ACC112 (cell line): ENCODE measurements at regions not wholly inside any gene's neighbourhood (a gene's known extent, or its start where the extent isn't known, plus 50 kb on each side); places are given as distances from the start of the nearest gene placed in this dataset.
"Not testable (repeated sequence)": the region's sequence is repeated elsewhere in the genome, so short reads cannot be mapped to it uniquely, and the experiment has no call there.

Experiments
- H2AFZ ChIP-seq: fragments of 200-600 bp; sonication (generic); one replicate; pipeline ENCODE4 v1.6.0; 2017; ENCODE audit warnings: antibody characterized with exemption, low read length; ENCODE audit not compliant: unreplicated experiment
- H3K27ac ChIP-seq: fragments of 200-600 bp; sonication (generic); 2 replicates; pipeline ENCODE4 v1.5.1; 2014; ENCODE audit warnings: low read depth, mild to moderate bottlenecking, antibody characterized with exemption, low read length, moderate library complexity
- H3K27me3 ChIP-seq: fragments of 200-600 bp; sonication (generic); 2 replicates; pipeline ENCODE4 v1.6.1; 2014; ENCODE audit warnings: mild to moderate bottlenecking, antibody characterized with exemption, low read length, moderate library complexity, mixed read lengths; ENCODE audit not compliant: insufficient read depth
- H3K36me3 ChIP-seq: fragments of 200-600 bp; sonication (generic); 2 replicates; pipeline ENCODE4 v1.6.1; 2016; ENCODE audit warnings: mild to moderate bottlenecking, antibody characterized with exemption, low read length, moderate library complexity, mixed read lengths; ENCODE audit not compliant: insufficient read depth
- H3K4me1 ChIP-seq: fragments of 200-600 bp; sonication (generic); one replicate; pipeline ENCODE4 v1.6.1; 2016; ENCODE audit warnings: low read length, mixed read lengths; ENCODE audit not compliant: insufficient read depth, unreplicated experiment, control insufficient read depth
- H3K4me3 ChIP-seq: fragments of 200-600 bp; sonication (generic); 2 replicates; pipeline ENCODE4 v1.5.1; 2014; ENCODE audit warnings: mild to moderate bottlenecking, low read depth, low read length
- H3K79me2 ChIP-seq: fragments of 200-600 bp; sonication (generic); one replicate; pipeline ENCODE4 v1.6.0; 2016; ENCODE audit warnings: low read length; ENCODE audit not compliant: control insufficient read depth, unreplicated experiment, insufficient read depth

DNA sequence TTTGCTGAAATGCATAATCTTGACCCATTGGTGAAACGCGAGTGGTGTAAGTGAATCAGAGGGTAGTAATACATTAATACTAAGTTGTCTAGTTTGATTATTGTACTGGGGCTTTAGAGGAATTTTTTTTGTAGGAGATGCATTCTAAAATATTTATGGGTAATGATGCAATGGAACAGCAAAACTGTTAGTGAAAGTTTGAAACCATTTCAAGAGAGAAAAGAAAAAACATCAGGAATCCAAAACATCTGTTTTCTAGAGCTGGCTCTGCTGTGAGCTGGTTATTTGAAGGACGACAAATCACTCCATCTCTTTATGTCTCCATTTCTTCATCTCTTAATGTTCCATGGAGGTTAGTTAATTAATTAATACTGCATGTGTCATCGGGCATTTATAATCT, 351.9 kb upstream of the FAT1 start:
- Histone ChIP-seq H3K36me3 (no peaks in the 10 kb centered on the region), H2AFZ (no peak overlapping the region), H3K4me3 (no peak overlapping the region), H3K79me2 (no peaks in the 10 kb centered on the region), H3K4me1 (no peaks in the 10 kb centered on the region), H3K27me3 (peaks cover 11% of the 10 kb centered on the region; the same call in 1 of the 2 replicates), H3K27ac (no peak overlapping the region)

DNA sequence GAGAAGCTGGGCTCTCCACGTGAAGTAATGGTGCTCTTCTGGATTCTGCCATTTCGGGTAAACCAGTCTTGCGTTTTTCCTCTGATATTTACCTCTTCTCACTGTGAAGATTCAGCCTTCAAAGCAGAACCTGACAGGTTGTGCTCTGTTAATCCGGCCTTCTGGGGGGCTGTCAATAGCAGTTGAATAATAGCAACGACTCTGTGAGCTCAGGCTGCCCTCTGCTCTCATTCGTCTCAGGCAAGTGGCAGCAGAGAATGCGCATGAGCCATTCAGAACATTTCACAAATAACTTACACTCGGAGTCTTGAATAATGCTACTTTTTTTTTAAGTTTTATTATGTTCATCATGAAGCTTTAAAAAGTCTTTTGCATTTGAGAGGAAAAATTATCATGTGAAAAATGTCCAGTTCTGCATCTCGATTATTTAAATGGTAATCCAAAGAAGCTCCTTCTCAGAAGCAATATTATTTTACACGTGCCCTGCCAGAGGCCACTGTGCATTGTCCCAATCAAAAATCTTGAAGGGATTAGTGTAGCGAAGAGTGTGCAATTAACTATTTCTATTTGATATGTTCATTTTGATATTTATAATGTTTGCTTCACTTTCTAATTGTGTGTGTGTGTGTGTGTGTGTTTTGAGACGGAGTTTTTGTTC, 354.2 kb upstream of the FAT1 start:
- no peaks in the 10 kb centered on the region for H3K36me3 ChIP-seq
- H3K79me2 ChIP-seq: no peaks in the 10 kb centered on the region
- no peak overlapping the region for H3K4me3 ChIP-seq
- H3K4me1 ChIP-seq: no peaks in the 10 kb centered on the region
- no peak overlapping the region for H3K27ac ChIP-seq
- H2AFZ ChIP-seq: no peak overlapping the region
- peaks cover 7% of the 10 kb centered on the region; the same call in 1 of the 2 replicates for H3K27me3 ChIP-seq

DNA sequence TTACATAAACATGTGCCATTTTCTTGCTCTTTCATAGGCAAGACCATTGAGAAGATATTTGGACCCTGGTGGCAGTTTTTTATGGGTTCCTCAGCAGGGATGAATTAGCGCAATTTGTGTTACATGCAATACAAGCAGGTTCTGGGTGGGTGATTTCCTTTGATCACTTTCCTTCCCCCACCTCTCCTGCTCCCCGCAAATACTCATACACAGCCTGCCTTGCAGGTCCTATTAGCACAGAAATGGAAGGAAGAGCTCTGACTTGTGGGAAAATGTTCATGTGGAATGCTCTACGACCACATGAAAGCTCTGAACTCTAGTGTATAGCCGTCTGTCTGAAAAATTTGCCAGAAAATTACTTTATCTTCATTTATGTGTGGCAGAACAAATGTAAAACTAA, 361.0 kb upstream of the FAT1 start:
- Histone ChIP-seq H3K27me3 (no peaks in the 10 kb centered on the region; the same call in none of the 2 replicates), H3K27ac (no peak overlapping the region), H3K79me2 (no peaks in the 10 kb centered on the region), H2AFZ (no peak overlapping the region), H3K4me3 (no peak overlapping the region), H3K36me3 (no peaks in the 10 kb centered on the region), H3K4me1 (no peaks in the 10 kb centered on the region)

DNA sequence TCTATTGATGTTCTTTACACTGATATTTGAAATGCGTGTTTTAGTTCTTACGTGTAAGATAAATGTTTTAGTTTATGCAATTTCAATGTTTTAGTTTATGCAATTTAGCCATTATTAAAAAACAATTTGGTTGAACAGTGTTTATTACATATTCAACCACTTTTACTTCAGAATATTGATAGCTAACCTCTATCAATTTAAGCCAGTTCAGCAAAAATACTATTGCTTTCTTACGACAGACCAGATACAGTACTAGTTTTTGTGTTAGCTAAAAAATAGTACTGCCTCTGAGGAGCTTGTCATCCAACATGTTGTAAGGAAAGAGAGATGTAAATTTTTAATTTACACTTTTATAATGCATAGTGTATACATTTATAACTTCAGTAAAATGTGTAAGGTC, 361.7 kb upstream of the FAT1 start:
- H3K4me1 ChIP-seq: no peaks in the 10 kb centered on the region
- H3K27me3 ChIP-seq: no peaks in the 10 kb centered on the region; the same call in none of the 2 replicates
- H3K36me3 ChIP-seq: no peaks in the 10 kb centered on the region
- H2AFZ ChIP-seq: no peak overlapping the region
- H3K4me3 ChIP-seq: no peak overlapping the region
- no peak overlapping the region for H3K27ac ChIP-seq
- no peaks in the 10 kb centered on the region for H3K79me2 ChIP-seq

DNA sequence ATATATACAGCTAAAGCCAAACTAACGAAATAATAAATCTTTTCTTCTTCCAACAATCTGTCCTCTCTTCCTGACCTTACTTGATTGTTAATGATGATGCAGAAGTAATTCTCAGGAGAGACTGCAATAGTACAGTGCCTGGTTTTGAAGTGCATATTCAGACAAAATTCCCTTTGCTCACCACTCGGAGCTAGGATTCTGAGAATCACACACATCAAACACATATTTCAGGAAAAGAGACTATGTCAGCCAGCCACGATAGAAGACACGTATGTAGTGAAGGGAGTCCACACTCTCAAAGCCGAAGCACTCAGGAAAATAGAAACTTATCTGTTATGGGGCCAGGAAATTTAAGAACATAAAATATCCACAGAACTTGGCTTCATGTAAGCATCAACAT, 362.5 kb upstream of the FAT1 start:
- no peak overlapping the region for H3K4me3 ChIP-seq
- H3K27ac ChIP-seq: no peak overlapping the region
- H3K27me3 ChIP-seq: no peaks in the 10 kb centered on the region; the same call in none of the 2 replicates
- H2AFZ ChIP-seq: no peak overlapping the region
- H3K79me2 ChIP-seq: no peaks in the 10 kb centered on the region
- no peaks in the 10 kb centered on the region for H3K36me3 ChIP-seq
- H3K4me1 ChIP-seq: no peaks in the 10 kb centered on the region

DNA sequence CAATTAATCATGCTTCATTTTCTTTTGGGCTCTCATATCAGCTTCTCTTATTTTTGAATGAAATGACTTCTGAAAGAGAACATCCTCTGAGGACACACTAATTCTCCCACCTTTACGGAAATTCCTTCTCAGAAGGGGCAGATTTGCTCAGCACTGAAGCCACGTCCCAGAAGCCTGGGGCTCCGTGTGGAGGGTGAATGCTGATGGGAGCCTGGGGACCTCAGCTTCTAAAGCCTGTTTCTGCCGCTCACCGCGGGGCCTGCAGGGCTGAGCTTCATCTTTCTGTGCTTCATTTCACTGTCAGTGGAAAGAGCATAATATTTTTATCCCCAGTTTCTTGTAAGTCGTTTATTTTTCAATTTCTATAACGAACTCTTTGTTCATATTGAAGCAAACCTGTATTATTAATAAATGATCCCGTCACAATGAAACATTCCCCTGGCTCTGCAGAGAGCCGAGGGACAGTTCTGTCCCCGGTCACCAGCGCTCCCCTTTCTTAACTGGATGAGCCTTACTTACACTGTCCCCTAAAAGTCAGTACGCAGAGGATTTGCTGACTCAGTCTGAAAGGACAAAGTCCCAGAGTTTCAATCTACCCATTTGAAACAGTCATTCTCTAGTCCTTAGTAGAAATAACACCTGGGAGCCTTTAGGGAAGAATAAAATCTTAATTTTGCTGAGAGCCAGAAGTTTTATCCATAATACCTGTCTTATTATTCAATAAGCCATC, 364.6 kb upstream of the FAT1 start:
- no peaks in the 10 kb centered on the region; the same call in none of the 2 replicates for H3K27me3 ChIP-seq
- no peaks in the 10 kb centered on the region for H3K36me3 ChIP-seq
- no peak overlapping the region for H2AFZ ChIP-seq
- H3K27ac ChIP-seq: no peak overlapping the region
- H3K79me2 ChIP-seq: no peaks in the 10 kb centered on the region
- H3K4me3 ChIP-seq: no peak overlapping the region
- no peaks in the 10 kb centered on the region for H3K4me1 ChIP-seq

DNA sequence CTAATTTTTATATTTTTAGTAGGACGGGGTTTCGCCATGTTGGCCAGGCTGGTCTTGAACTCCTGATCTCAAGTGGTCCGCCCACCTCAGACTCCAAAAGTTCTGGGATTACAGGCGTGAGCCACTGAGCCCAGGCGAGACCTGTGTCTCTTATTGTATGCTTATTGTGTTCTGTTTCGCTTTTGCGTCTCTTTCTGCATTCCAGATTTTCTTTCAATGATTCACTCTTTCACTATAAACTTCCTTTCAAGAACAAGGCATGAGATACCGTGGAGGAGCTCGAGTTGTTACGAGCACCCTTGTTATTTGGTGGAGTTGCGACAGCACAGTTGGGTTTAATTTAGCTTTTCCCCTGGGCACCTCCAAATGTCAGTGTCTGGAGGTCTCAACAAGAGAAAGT, 366.7 kb upstream of the FAT1 start:
- Histone ChIP-seq H2AFZ (no peak overlapping the region), H3K4me3 (no peak overlapping the region), H3K79me2 (no peaks in the 10 kb centered on the region), H3K27ac (no peak overlapping the region), H3K4me1 (no peaks in the 10 kb centered on the region), H3K27me3 (peaks cover 5% of the 10 kb centered on the region), H3K36me3 (no peaks in the 10 kb centered on the region)

DNA sequence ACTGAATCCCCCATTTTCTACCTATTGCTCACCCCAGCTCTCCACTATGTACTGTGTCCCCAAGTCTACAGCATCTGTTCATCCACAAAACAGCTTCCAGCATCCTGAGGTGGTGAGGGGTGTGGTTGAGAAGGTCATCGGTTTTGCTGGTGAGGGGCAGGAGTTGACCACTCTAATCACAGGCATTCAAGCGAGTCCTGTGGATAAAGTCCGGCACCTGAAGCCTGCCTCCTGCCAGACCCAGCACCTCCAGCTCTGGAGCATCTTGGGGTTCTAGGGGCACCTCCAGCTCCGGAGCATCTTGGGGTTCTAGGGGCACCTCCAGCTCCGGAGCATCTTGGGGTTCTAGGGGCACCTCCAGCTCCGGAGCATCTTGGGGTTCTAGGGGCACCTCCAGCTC, 367.2 kb upstream of the FAT1 start:
- H3K27me3 ChIP-seq, H3K27ac ChIP-seq, H3K79me2 ChIP-seq, H3K4me1 ChIP-seq, H3K4me3 ChIP-seq, H2AFZ ChIP-seq, H3K36me3 ChIP-seq: not testable (repeated sequence)

DNA sequence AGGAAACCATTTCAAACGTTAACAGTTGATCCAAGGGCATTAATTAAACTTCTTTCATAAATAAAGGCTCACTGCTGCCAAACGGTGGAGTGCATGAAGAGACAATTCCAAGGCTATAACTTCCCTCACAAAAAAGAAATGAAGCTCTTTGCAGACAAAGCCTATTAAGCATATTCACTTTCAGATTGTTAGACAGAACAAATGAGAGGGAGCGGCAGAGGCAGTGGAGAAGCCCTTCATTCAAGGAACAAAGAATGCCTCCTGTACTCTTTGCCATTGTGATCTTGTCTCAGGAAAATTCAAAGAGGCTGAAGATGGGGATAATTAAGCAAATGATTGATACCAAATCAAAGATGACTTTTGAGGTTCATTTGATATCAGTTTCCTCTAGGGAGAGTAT, 370.5 kb upstream of the FAT1 start:
- peaks cover 5% of the 10 kb centered on the region; the same call in 1 of the 2 replicates for H3K27me3 ChIP-seq
- H2AFZ ChIP-seq: no peak overlapping the region
- H3K79me2 ChIP-seq: no peaks in the 10 kb centered on the region
- no peaks in the 10 kb centered on the region for H3K36me3 ChIP-seq
- no peak overlapping the region for H3K4me3 ChIP-seq
- H3K4me1 ChIP-seq: no peaks in the 10 kb centered on the region
- no peak overlapping the region for H3K27ac ChIP-seq

DNA sequence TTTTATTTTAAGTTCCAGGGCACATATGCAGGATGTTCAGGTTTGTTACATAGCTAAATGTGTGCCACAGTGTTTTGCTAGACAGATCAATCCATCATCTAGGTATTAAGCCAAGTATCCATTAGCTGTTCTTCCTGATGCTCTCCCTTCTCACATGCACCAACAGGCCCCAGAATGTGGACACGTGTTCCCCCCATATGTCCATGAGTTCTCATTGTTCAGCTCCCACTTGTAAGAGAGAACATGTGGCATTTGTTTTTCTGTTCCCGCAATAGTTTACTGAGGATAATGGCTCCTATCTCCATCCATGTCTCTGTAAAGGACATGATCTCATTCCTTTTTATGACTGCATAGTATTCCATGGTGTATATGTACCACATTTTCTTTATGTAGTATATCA, 374.8 kb upstream of the FAT1 start:
- Histone ChIP-seq H3K27me3 (peaks cover 14% of the 10 kb centered on the region; the same call in 1 of the 2 replicates), H3K79me2 (no peaks in the 10 kb centered on the region), H3K27ac (no peak overlapping the region), H3K4me1 (no peaks in the 10 kb centered on the region), H3K36me3 (no peaks in the 10 kb centered on the region), H3K4me3 (no peak overlapping the region), H2AFZ (no peak overlapping the region)

DNA sequence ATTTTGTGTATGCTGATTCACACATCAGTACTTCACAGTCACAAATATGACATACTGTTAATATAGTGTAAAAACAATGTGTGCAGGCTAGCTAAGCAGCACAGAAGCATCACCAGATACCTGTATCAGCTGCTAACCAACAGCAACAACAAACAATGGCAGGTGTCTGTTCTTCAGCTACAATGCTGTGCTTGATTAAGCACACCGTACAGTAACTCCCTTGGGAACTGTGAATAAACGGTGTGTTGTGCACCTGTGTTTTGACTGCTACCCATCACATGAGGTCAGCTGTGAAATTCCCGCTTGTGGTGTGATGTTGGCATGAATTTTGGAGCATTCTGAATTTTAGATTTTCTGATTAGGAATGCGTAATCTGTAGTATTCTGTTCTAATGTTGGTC, 379.7 kb upstream of the FAT1 start:
- Histone ChIP-seq H3K4me1 (no peaks in the 10 kb centered on the region), H3K36me3 (no peaks in the 10 kb centered on the region), H3K27ac (no peak overlapping the region), H3K79me2 (no peaks in the 10 kb centered on the region), H3K27me3 (peaks cover 18% of the 10 kb centered on the region), H3K4me3 (no peak overlapping the region), H2AFZ (no peak overlapping the region)
